ENCODE measurements at regions not wholly inside any gene's neighbourhood (a gene's known extent, or its start where the extent isn't known, plus 50 kb on each side); places are given as distances from the start of the nearest gene placed in this dataset.

- H3K4me1 ChIP-seq (ENCODE audit: control insufficient read depth in 1 of 2, insufficient read depth in 2 of 2, low read length in 2 of 2): no peaks in the 10 kb centered on the region
- H3K9ac ChIP-seq (ENCODE audit: low read depth in 1 of 2, low read length in 2 of 2): no peak overlapping the region
- H3K9me3 ChIP-seq (ENCODE audit: control insufficient read depth in 1 of 2, low read length in 2 of 2): no peaks in the 10 kb centered on the region
- H3K27ac ChIP-seq (ENCODE audit: low read depth, low read length): no peak overlapping the region
- H3K36me3 ChIP-seq (ENCODE audit: control insufficient read depth in 1 of 2, insufficient read depth in 2 of 2, low read length in 2 of 2): no peaks in the 10 kb centered on the region
- H3K27me3 ChIP-seq (ENCODE audit: control insufficient read depth in 1 of 2, insufficient read depth in 2 of 2, low read length in 2 of 2): no peaks in the 10 kb centered on the region
- H3K4me3 ChIP-seq (ENCODE audit: low read depth in 1 of 2, low read length in 2 of 2): no peak overlapping the region
Observed at GRCh38 chr15:96276438-96277210, 53.9 kb upstream of the NR2F2 start.

Measured in duodenal mucosa (tissue), 2 donors.